GM23248 (cell line): ENCODE measurements at regions not wholly inside any gene's neighbourhood (a gene's known extent, or its start where the extent isn't known, plus 50 kb on each side); places are given as distances from the start of the nearest gene placed in this dataset.

ENCODE experiments used
- DNase-seq: peaks from one replicate; pipeline ENCODE4 v3.0.0-alpha.2; 2015
- H2AFZ ChIP-seq: fragments of 200-600 bp; sonication (generic); 2 replicates; pipeline ENCODE4 v1.6.1; 2016; ENCODE audit warnings: antibody characterized with exemption
- H3F3A ChIP-seq: fragments of 200-600 bp; sonication (generic); 2 replicates; pipeline ENCODE4 v1.6.1; 2016; ENCODE audit warnings: mild to moderate bottlenecking, antibody characterized with exemption, mixed run types; ENCODE audit not compliant: insufficient read depth
- H3K27ac ChIP-seq: fragments of 200-600 bp; sonication (generic); 2 replicates; pipeline ENCODE4 v1.5.1; 2016; ENCODE audit warnings: mild to moderate bottlenecking
- H3K27me3 ChIP-seq: fragments of 200-600 bp; sonication (generic); replicated peaks from 2 replicates; pipeline ENCODE4 v1.6.1; 2016; ENCODE audit warnings: mild to moderate bottlenecking; ENCODE audit not compliant: insufficient read depth
- H3K36me3 ChIP-seq: fragments of 200-600 bp; sonication (generic); 2 replicates; pipeline ENCODE4 v1.6.1; 2016; ENCODE audit warnings: low read depth, mild to moderate bottlenecking
- H3K4me1 ChIP-seq: fragments of 200-600 bp; sonication (generic); 2 replicates; pipeline ENCODE4 v1.6.1; 2016; ENCODE audit warnings: mild to moderate bottlenecking; ENCODE audit not compliant: insufficient read depth
- H3K4me2 ChIP-seq: fragments of 200-600 bp; sonication (generic); one replicate; pipeline ENCODE4 v1.6.1; 2016; ENCODE audit warnings: mild to moderate bottlenecking; ENCODE audit not compliant: unreplicated experiment
- H3K4me3 ChIP-seq: fragments of 200-600 bp; sonication (generic); 2 replicates; pipeline ENCODE4 v1.5.1; 2016; ENCODE audit warnings: mild to moderate bottlenecking
- H3K79me2 ChIP-seq: fragments of 200-600 bp; sonication (generic); 2 replicates; pipeline ENCODE4 v1.6.1; 2016; ENCODE audit warnings: mild to moderate bottlenecking; ENCODE audit not compliant: insufficient read depth
- H3K9ac ChIP-seq: fragments of 200-600 bp; sonication (generic); 2 replicates; pipeline ENCODE4 v1.6.1; 2016; ENCODE audit warnings: mild to moderate bottlenecking
- H3K9me2 ChIP-seq: fragments of 200-600 bp; sonication (generic); 2 replicates; pipeline ENCODE4 v1.6.1; 2016; ENCODE audit warnings: mixed run types, mild to moderate bottlenecking, moderate library complexity; ENCODE audit not compliant: insufficient read depth
- H3K9me3 ChIP-seq: fragments of 200-600 bp; sonication (generic); one replicate; pipeline ENCODE4 v1.6.1; 2017; ENCODE audit warnings: low read depth
- H4K20me1 ChIP-seq: fragments of 200-600 bp; sonication (generic); 2 replicates; pipeline ENCODE4 v1.6.0; 2016; ENCODE audit not compliant: insufficient read depth
- EZH2 ChIP-seq: fragments of 200-600 bp; sonication (generic); IDR thresholded peaks from 2 replicates; pipeline ENCODE4 v1.6.1; 2018; ENCODE audit warnings: antibody characterized with exemption, mild to moderate bottlenecking; ENCODE audit not compliant: insufficient read depth, poor library complexity, severe bottlenecking
- EZH2phosphoT487 ChIP-seq: fragments of 200-600 bp; sonication (generic); IDR thresholded peaks from 2 replicates; pipeline ENCODE4 v1.6.1; 2018; ENCODE audit warnings: antibody characterized with exemption, moderate library complexity, mild to moderate bottlenecking, low read depth; ENCODE audit not compliant: insufficient read depth
- WGBS, 2 experiments: methylation state at CpG; one replicate each; pipeline ENCODE4 v1.1.6; 2015 to 2017; ENCODE audit warnings: low lambda C conversion rate in 2 of 2, low coverage in 1 of 2; ENCODE audit errors: missing lambda C conversion rate in 2 of 2; 5-methylcytosine and 5-hydroxymethylcytosine counted together
- in situ Hi-C: fragments of 300-500 bp; cut with MboI; formaldehyde crosslinking; loops from 2 replicates; pipeline ENCODE4 v1.15.0; 2020

DNA sequence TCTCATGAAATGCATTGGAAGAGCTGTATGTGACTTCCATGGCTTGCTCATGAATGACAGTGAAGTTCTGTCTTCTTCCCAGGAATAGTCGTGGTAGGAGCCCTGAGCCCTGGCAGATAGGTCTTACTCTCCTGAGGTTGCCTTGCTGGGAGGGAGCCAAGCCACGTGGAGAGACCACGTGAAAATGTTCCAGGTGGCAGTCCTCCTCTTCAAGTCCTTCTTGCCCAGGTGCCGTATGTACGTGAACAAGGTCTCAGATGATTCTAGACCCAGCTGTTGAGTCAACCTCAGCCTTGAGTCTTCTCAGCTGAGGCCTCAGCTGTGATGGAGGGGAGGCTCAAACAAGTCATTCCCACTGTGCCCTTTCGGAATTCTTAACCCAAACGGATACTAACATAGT, 192.4 kb upstream of the PRDM1 start:
- in situ Hi-C loops = no loop called here
- Histone ChIP-seq H3K9me3 (no peaks in the 10 kb centered on the region), H3K9me2 (no peaks in the 10 kb centered on the region), H3K9ac (no peak overlapping the region), H3K4me1 (peaks cover 9% of the 10 kb centered on the region), H2AFZ (no peak overlapping the region), H3F3A (peaks cover 17% of the 10 kb centered on the region), H3K4me3 (no peak overlapping the region), H3K27me3 (no peaks in the 10 kb centered on the region), H3K79me2 (no peaks in the 10 kb centered on the region), H4K20me1 (no peaks in the 10 kb centered on the region), H3K4me2 (no peak overlapping the region), H3K27ac (no peak overlapping the region), H3K36me3 (no peaks in the 10 kb centered on the region)
- TF ChIP-seq EZH2 (no peak), EZH2phosphoT487 (no peak)
- 92 to 93% methylated on average over 7 of the region's 7 CpGs for whole genome bisulfite sequencing, 2 experiments
- no peak for DNase-seq

DNA sequence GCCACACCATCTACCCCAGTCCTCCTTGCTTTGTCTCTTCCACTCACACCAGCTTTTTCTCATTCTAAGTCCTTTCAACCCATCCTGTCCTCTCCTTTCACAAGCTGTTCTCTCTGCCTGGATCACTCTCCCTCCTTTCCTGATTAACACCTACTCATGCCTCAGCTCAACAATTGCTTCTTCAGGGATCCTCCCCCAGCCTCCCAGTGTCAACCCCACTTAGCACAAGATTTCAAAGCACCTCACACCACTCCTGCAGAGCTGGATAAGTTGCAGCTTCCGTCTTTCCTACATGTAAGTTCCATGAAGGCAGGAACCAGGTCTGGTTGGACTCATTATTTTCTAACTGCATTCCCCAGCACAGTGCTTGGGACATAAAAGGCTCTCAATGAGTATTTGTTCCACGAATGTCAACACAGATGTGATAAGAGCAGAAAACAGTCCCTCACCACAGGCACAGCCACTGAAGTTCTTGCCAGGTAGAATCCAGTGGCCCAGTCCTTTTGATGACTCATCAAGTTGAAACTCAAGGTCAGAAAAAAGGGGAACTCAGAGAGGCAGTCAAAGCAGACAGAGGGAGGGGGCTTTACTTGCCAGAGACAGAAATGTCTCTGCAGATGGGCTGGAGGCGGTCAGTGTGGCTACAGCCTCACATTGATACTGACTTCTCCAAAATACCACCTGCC, 193.4 kb upstream of the PRDM1 start:
- Histone ChIP-seq H3K4me1 (no peaks in the 10 kb centered on the region), H3K27me3 (no peaks in the 10 kb centered on the region), H3K4me2 (no peak overlapping the region), H3K27ac (no peak overlapping the region), H3K79me2 (no peaks in the 10 kb centered on the region), H3K9ac (no peak overlapping the region), H3K4me3 (no peak overlapping the region), H3K36me3 (no peaks in the 10 kb centered on the region), H4K20me1 (no peaks in the 10 kb centered on the region), H3K9me2 (no peaks in the 10 kb centered on the region), H2AFZ (no peak overlapping the region), H3K9me3 (no peaks in the 10 kb centered on the region), H3F3A (peaks cover 7% of the 10 kb centered on the region)
- no peak for TF ChIP-seq EZH2
- no peak for TF ChIP-seq EZH2phosphoT487
- no peak for DNase-seq
- in situ Hi-C loops = no loop called here
- 84 to 85% methylated on average over 3 of the region's 3 CpGs for WGBS, 2 experiments

DNA sequence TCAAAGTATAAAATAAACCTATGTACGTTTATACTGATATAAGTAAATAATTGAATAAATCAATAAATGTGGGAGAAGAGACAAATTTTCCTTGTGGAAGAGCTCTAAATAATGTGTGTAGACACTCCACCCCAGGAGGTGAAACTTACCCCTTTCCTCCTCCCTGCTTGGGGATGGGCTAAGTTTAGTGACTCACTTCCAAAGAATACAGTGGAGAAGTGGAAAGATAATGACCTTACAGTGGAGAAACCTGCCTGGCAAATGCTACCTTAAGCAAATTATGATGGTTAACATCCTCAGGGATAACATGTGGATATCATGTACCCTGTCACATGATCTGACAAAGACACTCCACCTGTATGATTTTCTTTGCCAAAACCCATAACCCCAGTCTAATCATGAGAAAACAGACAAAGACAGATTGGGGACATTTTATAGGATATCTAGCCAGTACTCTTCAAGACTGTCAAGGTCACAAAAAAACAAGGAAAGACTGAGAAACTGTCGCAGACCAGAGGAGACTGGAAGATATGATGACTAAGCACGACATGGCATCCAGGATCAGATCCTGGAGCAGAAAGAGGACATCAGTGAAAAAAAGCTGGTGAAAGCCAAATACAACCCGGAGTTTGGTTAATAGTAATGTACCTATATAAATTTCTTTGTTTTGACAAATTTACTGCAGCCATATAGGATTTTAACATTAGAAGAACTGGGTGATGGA, 195.5 kb upstream of the PRDM1 start:
- no peak overlapping the region for H3K27ac ChIP-seq
- peaks cover 8% of the 10 kb centered on the region; the same call in 1 of the 2 replicates for H3K4me1 ChIP-seq
- in situ Hi-C loops = no loop called here

DNA sequence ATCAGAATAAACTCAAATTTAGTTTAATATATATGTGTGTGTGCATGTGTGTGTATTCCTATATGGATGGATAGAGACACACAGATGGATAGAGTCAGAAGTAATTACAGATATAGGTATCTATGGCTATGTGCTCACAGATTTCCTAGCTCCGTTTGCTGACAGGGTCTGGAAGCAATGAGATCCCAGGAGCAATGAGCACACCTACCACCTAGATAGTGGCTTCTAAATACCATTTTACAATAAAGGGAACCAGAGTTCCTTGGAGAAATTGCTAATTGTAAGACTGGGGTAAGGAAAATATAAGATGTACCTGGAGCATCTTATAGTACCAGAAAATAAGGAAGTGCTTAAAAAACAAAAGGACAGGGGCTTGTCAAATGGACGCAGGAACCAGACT, 196.2 kb upstream of the PRDM1 start:
- Histone ChIP-seq H3K79me2 (no peaks in the 10 kb centered on the region), H3K9me2 (no peaks in the 10 kb centered on the region), H3K4me3 (no peak overlapping the region), H3K4me1 (peaks cover 10% of the 10 kb centered on the region; the same call in 1 of the 2 replicates), H3K36me3 (no peaks in the 10 kb centered on the region), H3K9me3 (no peaks in the 10 kb centered on the region), H2AFZ (no peak overlapping the region), H3K4me2 (no peak overlapping the region), H3K27me3 (no peaks in the 10 kb centered on the region), H3K27ac (no peak overlapping the region), H3K9ac (no peak overlapping the region), H3F3A (no peaks in the 10 kb centered on the region; the same call in 1 of the 2 replicates), H4K20me1 (no peaks in the 10 kb centered on the region)
- in situ Hi-C loops = no loop called here
- DNase-seq = no peak
- TF ChIP-seq EZH2 = no peak
- TF ChIP-seq EZH2phosphoT487 = no peak
- WGBS, 2 experiments = 96 to 97% methylated on average over 2 of the region's 2 CpGs

More for the DNA sequence above, 195.5 kb upstream of the PRDM1 start:
- H3K9ac ChIP-seq = no peak overlapping the region
- H3K9me2 ChIP-seq = no peaks in the 10 kb centered on the region
- TF ChIP-seq EZH2phosphoT487 = no peak
- no peak for TF ChIP-seq EZH2
- no peaks in the 10 kb centered on the region; the same call in 1 of the 2 replicates for H3F3A ChIP-seq
- H2AFZ ChIP-seq = no peak overlapping the region
- no peak overlapping the region for H3K4me3 ChIP-seq
- no peaks in the 10 kb centered on the region for H3K79me2 ChIP-seq
- H3K27me3 ChIP-seq = no peaks in the 10 kb centered on the region
- no peaks in the 10 kb centered on the region for H4K20me1 ChIP-seq
- no peaks in the 10 kb centered on the region for H3K9me3 ChIP-seq
- peak; percentile 21 for DNase-seq
- WGBS, 2 experiments = 61 to 66% methylated on average over 4 of the region's 4 CpGs
- H3K4me2 ChIP-seq = no peak overlapping the region
- H3K36me3 ChIP-seq = no peaks in the 10 kb centered on the region
